ENCODE measurements at regions not wholly inside any gene's neighbourhood (a gene's known extent, or its start where the extent isn't known, plus 50 kb on each side); places are given as distances from the start of the nearest gene placed in this dataset.

DNA sequence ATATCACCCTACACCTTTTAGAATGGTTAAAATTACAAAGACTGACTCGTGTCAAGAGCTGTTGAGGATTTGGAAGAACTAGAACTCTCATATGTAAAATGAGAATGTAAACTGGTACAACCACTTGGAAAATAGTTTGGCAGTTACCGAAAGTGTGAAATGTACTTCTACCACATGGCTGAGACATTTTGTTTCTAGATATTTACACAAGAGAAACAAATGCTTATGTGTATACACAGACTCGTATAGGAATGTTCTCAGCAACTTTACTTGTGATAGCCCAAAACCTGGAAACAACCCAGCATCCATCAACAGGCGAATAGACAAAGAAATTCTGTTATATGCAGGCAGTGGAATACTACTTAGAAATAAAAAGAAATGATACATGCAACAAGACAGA, 103.0 kb downstream of the BRMS1L start:
- Histone ChIP-seq H3K9ac (ENCODE audit: low read length) (no peak overlapping the region), H3K79me2 (ENCODE audit: insufficient read depth, low read length) (no peaks in the 10 kb centered on the region), H2AFZ (ENCODE audit: low read depth, low read length, poor library complexity, severe bottlenecking) (no peak overlapping the region), H3K4me3 (replicated peaks in 1 of 2; ENCODE audit: low read depth in 1 of 2, low read length in 2 of 2) (no peak overlapping the region), H3K27me3 (ENCODE audit: insufficient read depth, low read length) (no peaks in the 10 kb centered on the region), H3K4me1 (ENCODE audit: control insufficient read depth in 1 of 2, insufficient read depth in 2 of 2, low read length in 2 of 2) (peaks cover 0 to 7% of the 10 kb centered on the region in 2 experiments; a peak in 1 of 4 replicates), H4K20me1 (ENCODE audit: insufficient read depth) (no peaks in the 10 kb centered on the region), H3K27ac (ENCODE audit: low read depth, low read length) (no peak overlapping the region), H3K36me3 (ENCODE audit: control insufficient read depth in 1 of 2, insufficient read depth in 2 of 2, low read length in 2 of 2) (no peaks in the 10 kb centered on the region), H3K9me3 (ENCODE audit: control insufficient read depth in 1 of 2, insufficient read depth in 1 of 2, low read depth in 1 of 2, low read length in 2 of 2) (no peaks in the 10 kb centered on the region), H3K4me2 (ENCODE audit: low read length) (no peak overlapping the region), H3K9me2 (ENCODE audit: insufficient read depth) (no peaks in the 10 kb centered on the region)
- no TSS peak for BruUV-seq (replicated peaks)
- intact Hi-C loops (cut with micrococcal nuclease): no loop called here
- ATAC-seq (no peak), DNase-seq (ENCODE audit: low read depth, low spot score) (no peak)
- CTCF ChIA-PET: no interaction called here
- TF ChIP-seq SRF (IDR thresholded peaks at IDR 0.05; ENCODE audit: low read depth) (no peak), YY1 (IDR thresholded peaks at IDR 0.05; ENCODE audit: extremely low read depth, insufficient replicate concordance, low read depth, low read length) (no peak), EGR1 (IDR thresholded peaks at IDR 0.05; ENCODE audit: low read depth) (no peak), POLR2A (IDR thresholded peaks at IDR 0.05; ENCODE audit: borderline replicate concordance, extremely low read depth, insufficient read depth, insufficient read length) (no peak), RAD21 (IDR thresholded peaks at IDR 0.05; ENCODE audit: low read depth) (no peak), CEBPB (IDR thresholded peaks at IDR 0.05; ENCODE audit: low read depth) (no peak), JUND (IDR thresholded peaks at IDR 0.05) (no peak)
- TF ChIP-seq, protein P1, sequence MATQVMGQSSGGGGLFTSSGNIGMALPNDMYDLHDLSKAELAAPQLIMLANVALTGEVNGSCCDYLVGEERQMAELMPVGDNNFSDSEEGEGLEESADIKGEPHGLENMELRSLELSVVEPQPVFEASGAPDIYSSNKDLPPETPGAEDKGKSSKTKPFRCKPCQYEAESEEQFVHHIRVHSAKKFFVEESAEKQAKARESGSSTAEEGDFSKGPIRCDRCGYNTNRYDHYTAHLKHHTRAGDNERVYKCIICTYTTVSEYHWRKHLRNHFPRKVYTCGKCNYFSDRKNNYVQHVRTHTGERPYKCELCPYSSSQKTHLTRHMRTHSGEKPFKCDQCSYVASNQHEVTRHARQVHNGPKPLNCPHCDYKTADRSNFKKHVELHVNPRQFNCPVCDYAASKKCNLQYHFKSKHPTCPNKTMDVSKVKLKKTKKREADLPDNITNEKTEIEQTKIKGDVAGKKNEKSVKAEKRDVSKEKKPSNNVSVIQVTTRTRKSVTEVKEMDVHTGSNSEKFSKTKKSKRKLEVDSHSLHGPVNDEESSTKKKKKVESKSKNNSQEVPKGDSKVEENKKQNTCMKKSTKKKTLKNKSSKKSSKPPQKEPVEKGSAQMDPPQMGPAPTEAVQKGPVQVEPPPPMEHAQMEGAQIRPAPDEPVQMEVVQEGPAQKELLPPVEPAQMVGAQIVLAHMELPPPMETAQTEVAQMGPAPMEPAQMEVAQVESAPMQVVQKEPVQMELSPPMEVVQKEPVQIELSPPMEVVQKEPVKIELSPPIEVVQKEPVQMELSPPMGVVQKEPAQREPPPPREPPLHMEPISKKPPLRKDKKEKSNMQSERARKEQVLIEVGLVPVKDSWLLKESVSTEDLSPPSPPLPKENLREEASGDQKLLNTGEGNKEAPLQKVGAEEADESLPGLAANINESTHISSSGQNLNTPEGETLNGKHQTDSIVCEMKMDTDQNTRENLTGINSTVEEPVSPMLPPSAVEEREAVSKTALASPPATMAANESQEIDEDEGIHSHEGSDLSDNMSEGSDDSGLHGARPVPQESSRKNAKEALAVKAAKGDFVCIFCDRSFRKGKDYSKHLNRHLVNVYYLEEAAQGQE (IDR thresholded peaks at IDR 0.05; ENCODE audit: low read depth): no peak
- RAD21 ChIA-PET (ENCODE audit: low non-redundant PET in 1 of 2, low total read pairs in 2 of 2, uncharacterized antibody in 2 of 2, unreplicated experiment in 2 of 2): no interaction called here
- POLR2A ChIA-PET: no interaction called here

DNA sequence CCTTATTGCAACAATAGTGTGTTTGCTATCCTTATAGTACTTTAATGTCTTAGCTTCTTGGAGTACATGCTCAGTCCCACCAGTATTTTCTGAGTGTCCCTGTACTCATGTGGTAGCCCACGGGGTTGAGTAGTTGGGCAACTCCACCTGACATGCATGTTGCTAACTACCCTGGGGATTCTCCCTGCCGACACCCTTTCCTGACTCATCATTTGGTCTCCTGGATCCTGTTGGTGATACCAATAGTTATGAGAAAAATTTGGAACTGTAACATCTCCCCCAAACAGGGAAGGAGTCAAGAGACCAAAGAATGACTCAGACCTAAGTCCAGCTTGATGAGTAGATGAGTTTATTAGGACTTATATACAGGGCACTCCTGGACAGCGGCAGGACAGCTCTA, 101.6 kb downstream of the BRMS1L start:
- Histone ChIP-seq H3K27ac (ENCODE audit: low read depth, low read length) (no peak overlapping the region), H3K9ac (ENCODE audit: low read length) (no peak overlapping the region), H3K4me2 (ENCODE audit: low read length) (no peak overlapping the region), H3K9me3 (ENCODE audit: control insufficient read depth in 1 of 2, insufficient read depth in 1 of 2, low read depth in 1 of 2, low read length in 2 of 2) (no peaks in the 10 kb centered on the region), H3K36me3 (ENCODE audit: control insufficient read depth in 1 of 2, insufficient read depth in 2 of 2, low read length in 2 of 2) (no peaks in the 10 kb centered on the region), H3K27me3 (ENCODE audit: insufficient read depth, low read length) (no peaks in the 10 kb centered on the region), H3K9me2 (ENCODE audit: insufficient read depth) (no peaks in the 10 kb centered on the region), H3K79me2 (ENCODE audit: insufficient read depth, low read length) (no peaks in the 10 kb centered on the region), H4K20me1 (ENCODE audit: insufficient read depth) (no peaks in the 10 kb centered on the region), H2AFZ (ENCODE audit: low read depth, low read length, poor library complexity, severe bottlenecking) (no peak overlapping the region), H3K4me3 (replicated peaks in 1 of 2; ENCODE audit: low read depth in 1 of 2, low read length in 2 of 2) (no peak overlapping the region), H3K4me1 (ENCODE audit: control insufficient read depth in 1 of 2, insufficient read depth in 2 of 2, low read length in 2 of 2) (peaks cover 0 to 7% of the 10 kb centered on the region in 2 experiments; a peak in 1 of 4 replicates)
- RAD21 ChIA-PET (ENCODE audit: low non-redundant PET in 1 of 2, low total read pairs in 2 of 2, uncharacterized antibody in 2 of 2, unreplicated experiment in 2 of 2): no interaction called here
- no peak for TF ChIP-seq POLR2A (IDR thresholded peaks at IDR 0.05; ENCODE audit: borderline replicate concordance, extremely low read depth, insufficient read depth, insufficient read length)
- no peak for TF ChIP-seq CBX3 (IDR thresholded peaks at IDR 0.05; ENCODE audit: low read depth)
- no TSS peak for BruUV-seq (replicated peaks)
- CTCF ChIA-PET: no interaction called here
- DNase-seq (ENCODE audit: low read depth, low spot score) (no peak), ATAC-seq (no peak; the same call in 1 of the 2 replicates)
- intact Hi-C loops (cut with micrococcal nuclease): no loop called here
- POLR2A ChIA-PET: no interaction called here

All from HCT116 (cell line).